Bronchial epithelial cell (primary cell): ENCODE measurements at regions not wholly inside any gene's neighbourhood (a gene's known extent, or its start where the extent isn't known, plus 50 kb on each side); places are given as distances from the start of the nearest gene placed in this dataset.

Experiments used
- DNase-seq: peaks from one replicate; pipeline ENCODE4 v3.0.0-alpha.2; 2010; ENCODE audit warnings: low read depth
- FAIRE-seq: peaks from 2 replicates; lab custom pipeline; 2011; peaks lifted over from hg19 to GRCh38; lab: Jason Lieb, UNC
- H3K27me3 ChIP-seq: 2 replicates; pipeline ENCODE4 v1.5.1; 2011; ENCODE audit warnings: low read length; ENCODE audit not compliant: control insufficient read depth, insufficient read depth
- H3K36me3 ChIP-seq: 2 replicates; pipeline ENCODE4 v1.5.1; 2011; ENCODE audit warnings: low read length; ENCODE audit not compliant: control insufficient read depth, insufficient read depth
- H3K4me3 ChIP-seq: 2 replicates; pipeline ENCODE4 v1.5.1; 2011; ENCODE audit warnings: mild to moderate bottlenecking, low read depth, low read length, control low read depth
- TF ChIP-seq, protein P1 (sequence below): IDR thresholded peaks from 2 replicates; pipeline ENCODE4 v1.5.1; 2011; ENCODE audit warnings: mild to moderate bottlenecking, moderate library complexity, low read length, control low read depth, inconsistent platforms; ENCODE audit not compliant: insufficient read depth, severe bottlenecking

DNA sequence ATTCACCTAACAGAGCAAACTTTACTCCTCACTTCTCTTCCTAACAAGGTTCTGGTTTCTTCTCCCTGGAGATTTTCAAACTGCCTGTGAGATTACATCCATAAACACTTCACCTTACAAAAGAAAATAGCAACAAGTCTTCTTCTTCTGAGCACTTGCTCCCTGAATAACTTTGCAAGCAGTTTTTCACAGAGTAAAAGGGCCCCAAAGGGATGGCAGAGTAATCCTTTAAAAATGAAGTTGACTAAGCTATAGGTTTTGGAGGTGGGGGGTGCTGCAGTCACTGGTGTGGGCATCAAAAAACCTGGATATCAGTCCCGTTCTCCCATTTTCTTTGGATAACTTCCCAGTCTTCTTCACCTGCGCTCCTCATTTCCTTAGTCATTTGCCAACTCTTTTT, 484.9 kb downstream of the MIAT start:
- no peaks in the 10 kb centered on the region for H3K36me3 ChIP-seq
- DNase-seq (no peak), FAIRE-seq (no peak)
- H3K27me3 ChIP-seq: peaks cover 4% of the 10 kb centered on the region
- TF ChIP-seq, protein P1, sequence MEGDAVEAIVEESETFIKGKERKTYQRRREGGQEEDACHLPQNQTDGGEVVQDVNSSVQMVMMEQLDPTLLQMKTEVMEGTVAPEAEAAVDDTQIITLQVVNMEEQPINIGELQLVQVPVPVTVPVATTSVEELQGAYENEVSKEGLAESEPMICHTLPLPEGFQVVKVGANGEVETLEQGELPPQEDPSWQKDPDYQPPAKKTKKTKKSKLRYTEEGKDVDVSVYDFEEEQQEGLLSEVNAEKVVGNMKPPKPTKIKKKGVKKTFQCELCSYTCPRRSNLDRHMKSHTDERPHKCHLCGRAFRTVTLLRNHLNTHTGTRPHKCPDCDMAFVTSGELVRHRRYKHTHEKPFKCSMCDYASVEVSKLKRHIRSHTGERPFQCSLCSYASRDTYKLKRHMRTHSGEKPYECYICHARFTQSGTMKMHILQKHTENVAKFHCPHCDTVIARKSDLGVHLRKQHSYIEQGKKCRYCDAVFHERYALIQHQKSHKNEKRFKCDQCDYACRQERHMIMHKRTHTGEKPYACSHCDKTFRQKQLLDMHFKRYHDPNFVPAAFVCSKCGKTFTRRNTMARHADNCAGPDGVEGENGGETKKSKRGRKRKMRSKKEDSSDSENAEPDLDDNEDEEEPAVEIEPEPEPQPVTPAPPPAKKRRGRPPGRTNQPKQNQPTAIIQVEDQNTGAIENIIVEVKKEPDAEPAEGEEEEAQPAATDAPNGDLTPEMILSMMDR: no peak
- no peak overlapping the region for H3K4me3 ChIP-seq

DNA sequence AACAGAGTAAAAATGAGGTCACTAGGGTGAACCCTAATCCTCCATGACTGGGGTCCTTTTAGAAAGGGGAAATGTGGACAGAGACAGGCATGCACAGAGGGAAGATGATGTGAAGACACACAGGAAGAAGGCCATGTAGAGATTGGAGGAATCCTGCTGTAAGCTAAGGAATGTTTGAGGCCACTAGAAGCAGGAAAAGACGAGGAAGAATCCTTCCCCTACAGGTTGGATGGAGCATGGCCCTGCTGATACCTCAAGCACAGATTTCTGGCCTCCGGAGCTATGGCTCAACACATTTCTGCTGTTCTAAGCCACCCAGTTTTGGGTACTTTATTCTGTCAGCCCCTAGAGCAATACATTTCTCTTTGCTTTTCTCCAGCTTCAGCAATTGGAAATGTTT, 486.9 kb downstream of the MIAT start:
- Histone ChIP-seq H3K36me3 (no peaks in the 10 kb centered on the region), H3K4me3 (no peak overlapping the region), H3K27me3 (peaks cover 2% of the 10 kb centered on the region)
- TF ChIP-seq, protein P1: peak; percentile 6
- FAIRE-seq: peak; percentile 62
- no peak for DNase-seq

DNA sequence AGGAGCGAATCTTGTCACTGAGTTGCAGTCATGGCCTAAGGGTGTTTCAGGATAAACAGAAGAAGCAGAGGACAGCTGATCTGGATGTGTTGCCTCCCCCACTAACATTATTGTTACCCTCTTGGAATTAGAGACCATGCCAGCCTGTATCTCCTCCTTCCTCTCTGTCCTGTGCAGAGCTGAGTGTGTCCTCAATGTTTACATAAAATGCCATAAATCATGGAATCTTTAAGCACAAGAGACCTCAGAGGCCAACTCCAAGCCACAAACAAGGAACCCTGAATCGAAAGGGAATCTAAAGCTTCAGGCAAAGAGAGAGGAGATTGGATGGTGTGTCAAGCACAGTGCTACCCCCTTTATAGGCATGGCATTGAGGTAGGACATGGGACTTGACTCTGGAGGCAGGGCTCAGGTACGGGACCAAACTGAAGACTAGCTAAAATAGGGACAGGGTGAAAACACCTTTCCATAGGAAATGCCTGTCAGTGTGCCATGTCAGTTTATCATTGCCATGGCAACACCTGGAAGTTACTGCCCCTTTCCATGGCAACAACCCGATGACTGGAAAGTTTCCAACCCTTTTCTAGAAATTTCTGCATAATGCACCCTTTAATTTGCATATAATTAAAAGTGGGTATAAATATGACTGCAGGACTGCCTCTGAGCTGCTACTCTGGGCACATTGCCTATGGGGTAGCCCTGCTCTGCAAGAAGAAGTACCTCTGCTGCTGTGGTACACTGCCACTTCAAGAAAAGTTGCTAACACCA, 489.7 kb downstream of the MIAT start:
- no peak overlapping the region for H3K4me3 ChIP-seq
- H3K27me3 ChIP-seq: peaks cover 2% of the 10 kb centered on the region
- DNase-seq: no peak
- peak; percentile 32 for FAIRE-seq
- H3K36me3 ChIP-seq: no peaks in the 10 kb centered on the region
- TF ChIP-seq, protein P1: no peak

DNA sequence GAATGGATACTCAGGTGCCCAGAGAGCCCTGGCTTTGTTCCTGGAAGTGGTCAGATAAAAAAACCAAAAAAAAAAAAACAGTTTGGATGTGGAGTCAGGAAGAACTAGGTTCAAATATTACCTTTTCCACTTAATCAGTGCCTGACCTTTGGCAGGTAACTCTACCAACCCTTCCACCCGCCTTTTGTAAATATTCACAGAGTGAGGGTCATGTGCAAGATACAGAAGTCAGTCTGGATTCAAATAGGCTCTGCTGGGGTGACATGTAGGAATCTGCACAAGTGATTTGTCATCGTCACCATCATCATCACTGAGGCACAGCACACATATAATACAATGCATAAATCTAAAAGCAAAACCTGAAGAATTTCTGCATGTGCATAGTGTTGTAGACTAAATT, 490.7 kb downstream of the MIAT start:
- TF ChIP-seq, protein P1: no peak
- DNase-seq (no peak), FAIRE-seq (no peak)
- H3K27me3 ChIP-seq: peaks cover 2% of the 10 kb centered on the region
- no peak overlapping the region for H3K4me3 ChIP-seq
- no peaks in the 10 kb centered on the region for H3K36me3 ChIP-seq

DNA sequence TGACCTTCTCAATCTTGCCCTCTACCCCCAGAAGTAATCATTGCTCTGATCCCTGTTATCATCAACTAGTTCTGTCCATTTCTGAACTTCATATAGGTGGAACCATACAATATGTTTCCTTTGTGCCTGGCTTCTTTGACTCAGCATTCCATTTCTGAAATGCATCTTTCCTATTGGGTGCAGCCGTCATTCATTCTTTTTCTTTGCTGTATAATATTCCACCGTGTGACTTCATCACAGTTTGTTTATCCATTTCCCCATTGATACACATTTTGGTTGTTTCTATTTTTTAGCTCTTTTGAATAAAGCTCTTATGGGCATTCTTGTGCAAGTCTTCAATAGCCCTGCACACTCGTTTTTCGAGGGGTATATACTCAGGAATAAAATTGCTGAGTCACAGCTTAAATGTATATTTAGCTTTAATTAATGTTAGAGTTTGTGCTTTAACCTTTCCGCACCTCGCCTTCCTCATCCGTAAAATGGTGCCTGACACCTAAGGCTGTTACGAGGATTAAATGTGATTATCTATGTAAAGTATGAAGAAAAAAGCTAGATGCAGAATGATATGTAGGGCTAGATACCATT, 491.6 kb downstream of the MIAT start:
- FAIRE-seq: no peak
- TF ChIP-seq, protein P1: no peak
- Histone ChIP-seq H3K4me3 (no peak overlapping the region), H3K36me3 (no peaks in the 10 kb centered on the region), H3K27me3 (no peaks in the 10 kb centered on the region)
- DNase-seq: no peak
